ENCODE measurements at regions not wholly inside any gene's neighbourhood (a gene's known extent, or its start where the extent isn't known, plus 50 kb on each side); places are given as distances from the start of the nearest gene placed in this dataset.
"Not testable (repeated sequence)": the region's sequence is repeated elsewhere in the genome, so short reads cannot be mapped to it uniquely, and the experiment has no call there.

DNA sequence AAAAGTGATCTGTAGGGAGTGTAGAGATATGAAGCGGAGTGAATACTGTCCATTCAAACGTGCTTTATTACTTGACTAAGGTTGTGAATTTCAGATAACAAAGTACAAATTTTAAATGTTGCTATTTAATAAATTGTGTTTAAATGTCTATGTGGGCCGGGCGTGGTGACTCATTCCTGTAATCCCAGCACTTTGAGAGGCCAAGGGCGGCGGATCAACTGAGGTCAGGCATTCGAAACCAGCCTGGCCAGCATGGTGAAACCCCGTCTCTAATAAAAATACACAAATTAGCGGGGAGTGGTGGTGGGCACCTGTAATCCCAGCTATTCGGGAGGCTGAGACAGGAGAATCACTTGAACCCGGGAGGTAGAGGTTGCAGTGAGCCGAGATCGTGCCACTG, 1544.1 kb downstream of the SLITRK5 start:
- not testable (repeated sequence) for DNase-seq (ENCODE audit: low spot score)

DNA sequence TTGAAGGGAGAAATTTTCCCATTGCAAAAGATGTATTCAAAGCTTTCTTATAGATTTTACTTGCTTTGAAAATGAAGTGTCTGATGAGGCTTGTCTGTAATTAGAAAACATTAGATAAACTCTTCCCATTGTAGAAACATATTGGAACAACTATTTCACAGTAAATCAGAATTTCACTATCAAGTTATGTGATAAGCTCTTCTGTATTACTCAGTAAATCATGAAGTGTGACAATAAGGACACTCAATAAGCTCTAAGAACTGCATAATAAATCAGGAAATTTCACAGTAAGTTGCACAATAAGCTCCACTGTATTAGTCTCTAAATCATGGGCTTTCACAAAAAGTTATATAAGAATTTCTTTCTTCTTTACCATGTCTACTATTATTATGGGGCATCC, 1546.6 kb downstream of the SLITRK5 start:
- no peak for DNase-seq (ENCODE audit: low spot score)

- no peak for DNase-seq (ENCODE audit: low spot score)
Observed at GRCh38 chr13:89221557-89222158, 1550.5 kb downstream of the SLITRK5 start.

- no peak for DNase-seq (ENCODE audit: low spot score)
Observed at GRCh38 chr13:89227356-89227755, 1556.2 kb downstream of the SLITRK5 start.

DNA sequence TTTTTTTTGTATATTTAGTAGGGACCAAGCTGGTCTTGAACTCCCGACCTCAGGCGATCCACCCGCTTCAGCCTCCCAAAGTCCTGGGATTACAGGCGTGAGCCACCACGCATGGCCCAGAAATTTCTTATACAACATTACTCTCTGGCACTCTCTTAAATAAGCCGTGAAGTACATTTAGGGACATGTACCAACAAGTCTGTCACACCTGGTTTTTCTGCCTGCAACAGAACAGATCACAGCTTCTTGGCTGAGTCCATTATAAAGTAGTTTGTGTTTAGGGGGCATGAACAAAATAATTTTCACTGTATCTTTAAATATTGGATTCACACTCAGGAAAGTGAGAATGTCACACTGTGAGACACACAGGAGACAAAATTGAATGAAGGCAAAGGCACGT, 1567.3 kb downstream of the SLITRK5 start:
- DNase-seq (ENCODE audit: low spot score) = no peak

DNA sequence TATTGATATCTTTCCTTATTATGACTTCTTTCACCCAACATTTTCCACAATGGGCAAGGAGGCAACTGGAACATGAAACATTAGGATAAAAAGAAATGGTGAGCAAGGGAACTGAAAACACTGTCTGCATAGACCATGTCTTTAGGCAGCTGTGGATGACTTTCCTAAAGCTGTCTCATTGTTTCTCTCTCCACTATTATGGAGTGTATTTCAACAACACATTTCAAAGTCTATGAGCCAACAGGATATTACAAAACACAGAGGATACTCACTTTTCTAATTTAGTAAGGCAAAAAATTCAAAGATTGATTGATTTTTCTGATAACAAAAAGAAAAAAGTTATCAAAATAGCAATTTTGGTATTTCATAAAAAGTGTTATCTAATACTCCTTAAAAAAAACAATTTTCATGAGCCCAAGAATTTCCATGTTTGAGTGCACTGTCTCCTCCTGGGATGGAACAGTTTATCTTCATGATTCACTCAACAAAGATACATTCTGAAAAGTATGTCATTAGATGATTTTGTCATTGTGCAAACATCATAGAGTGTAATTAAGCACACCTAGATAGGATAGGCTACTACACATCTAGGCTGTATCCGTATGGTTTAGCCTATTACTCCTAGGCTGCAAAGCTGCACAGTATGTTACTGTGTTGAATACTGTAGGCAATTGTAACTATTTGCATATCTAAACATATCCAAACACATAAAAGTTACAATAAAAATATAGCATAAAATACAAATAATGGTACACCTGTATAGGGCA, 1568.4 kb downstream of the SLITRK5 start:
- no peak for DNase-seq (ENCODE audit: low spot score)

DNA sequence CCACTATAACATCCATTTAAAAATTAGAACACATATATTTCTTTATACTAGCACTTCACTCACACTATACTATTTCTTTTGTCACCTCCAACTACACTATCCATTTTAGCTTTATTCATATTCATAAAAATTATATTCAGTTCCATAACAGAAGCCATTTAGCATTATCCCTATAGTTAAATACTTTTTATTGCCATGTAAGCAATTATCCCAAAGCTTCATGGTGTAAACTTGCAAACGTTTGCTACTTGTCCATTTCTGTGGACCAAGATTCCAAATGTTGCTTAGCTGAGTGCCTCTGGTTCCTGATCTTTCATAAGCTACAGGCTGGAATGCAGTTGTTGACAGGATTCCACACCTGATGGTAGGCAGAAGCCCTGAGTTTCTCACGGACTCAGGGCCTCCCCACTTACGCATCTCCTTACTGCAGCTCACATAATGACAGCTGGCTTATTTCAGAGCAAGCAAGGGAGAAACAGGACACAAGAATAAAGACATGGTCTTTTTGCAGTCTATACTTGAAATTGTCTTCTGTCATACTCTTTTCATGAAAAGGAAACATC, 1584.8 kb downstream of the SLITRK5 start:
- no peak for DNase-seq (ENCODE audit: low spot score)

DNA sequence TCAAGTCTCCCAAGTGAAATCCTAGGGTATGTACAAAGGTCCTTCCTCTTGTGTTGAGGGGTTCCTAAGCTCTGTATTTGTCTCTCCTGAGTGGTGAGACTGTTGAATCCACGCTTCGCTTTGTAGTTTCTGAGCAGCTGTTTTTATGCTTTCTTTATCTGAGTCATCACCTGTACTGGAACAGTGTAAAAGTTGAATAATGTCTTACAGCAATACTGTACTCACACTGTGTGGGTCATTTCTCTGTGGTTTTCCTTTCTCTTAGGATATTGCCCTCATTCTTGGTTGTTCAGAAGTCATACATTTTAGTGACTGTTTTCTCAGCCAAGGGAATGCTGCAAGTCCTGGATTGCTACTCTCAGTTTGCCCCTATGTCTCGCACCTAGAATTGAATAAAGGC, 1596.6 kb downstream of the SLITRK5 start:
- no peak for DNase-seq (ENCODE audit: low spot score)

DNA sequence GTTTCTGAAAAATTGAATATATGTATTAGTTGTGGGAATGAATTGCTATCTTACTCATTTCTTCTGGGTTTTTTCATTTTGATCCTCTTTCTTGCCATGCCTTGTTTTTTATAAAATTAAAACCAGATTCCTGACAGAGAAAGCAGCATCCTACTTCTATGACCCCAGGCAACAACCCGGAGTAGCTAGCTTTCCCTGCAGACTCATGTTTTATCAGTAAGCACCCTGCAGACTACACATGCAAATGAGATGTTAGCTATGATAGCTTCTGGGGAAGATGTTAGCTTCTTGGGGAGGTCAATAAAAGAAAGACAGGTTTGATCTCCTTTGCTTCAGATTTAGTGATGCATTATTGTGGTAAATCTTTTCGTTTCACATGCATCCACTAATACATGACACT, 1598.6 kb downstream of the SLITRK5 start:
- no peak for DNase-seq (ENCODE audit: low spot score)

DNA sequence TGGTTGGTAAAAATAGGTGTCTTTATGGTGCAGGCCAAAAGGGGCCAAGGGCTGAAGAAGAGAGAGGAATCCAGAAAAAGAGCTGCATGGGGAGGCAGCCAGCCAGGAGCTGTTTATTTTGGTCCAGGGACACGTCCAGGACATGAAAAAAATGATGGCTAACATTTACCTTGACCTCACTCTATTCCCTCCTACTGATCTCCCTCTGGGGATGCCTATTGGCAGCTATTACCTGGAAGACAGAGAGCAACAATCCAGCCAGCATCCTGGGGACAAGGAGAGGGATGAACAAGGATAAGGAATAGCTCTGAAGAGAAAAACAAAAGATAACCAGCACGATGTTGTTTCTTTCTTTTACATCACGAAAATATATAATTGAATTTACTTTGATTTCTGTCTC, 1599.6 kb downstream of the SLITRK5 start:
- DNase-seq (ENCODE audit: low spot score) = no peak

DNA sequence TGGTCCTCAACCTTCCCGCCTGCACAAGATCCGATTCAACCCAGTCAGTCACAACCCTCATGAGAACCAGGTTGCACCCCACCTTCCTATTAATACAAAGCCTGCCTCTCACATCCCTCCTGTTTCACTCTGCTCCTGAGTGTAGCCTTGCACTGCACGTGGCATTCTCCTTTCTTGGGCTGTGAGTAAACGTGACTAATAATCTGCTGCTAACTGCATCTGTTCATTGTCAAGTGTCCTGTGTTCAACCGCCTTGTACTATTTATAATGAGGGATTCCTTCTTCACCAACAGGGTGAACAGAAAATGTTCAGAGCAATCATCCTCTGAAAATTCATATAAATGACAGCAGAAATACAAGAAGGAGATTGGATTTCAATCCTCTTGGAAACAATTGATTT, 1608.2 kb downstream of the SLITRK5 start:
- DNase-seq (ENCODE audit: low spot score) = no peak

DNA sequence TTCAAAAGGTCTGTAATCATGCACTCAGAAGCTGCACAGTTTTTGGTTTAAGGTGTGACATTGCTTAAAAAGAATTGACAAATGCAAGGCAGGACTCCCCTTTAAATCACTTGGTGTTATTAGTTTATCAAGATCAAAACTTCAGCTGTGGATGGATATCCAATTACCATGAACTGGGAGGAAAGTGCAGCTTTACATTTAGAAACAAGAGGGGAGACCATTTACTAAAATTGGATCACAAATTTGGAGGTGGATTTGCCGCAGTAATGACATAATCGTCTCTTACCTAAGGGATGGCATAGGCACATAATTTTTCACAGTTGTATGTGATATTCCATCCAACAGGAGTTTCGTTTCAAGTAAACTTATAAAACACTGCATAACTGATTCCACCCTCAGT, 1610.2 kb downstream of the SLITRK5 start:
- no peak for DNase-seq (ENCODE audit: low spot score)

DNA sequence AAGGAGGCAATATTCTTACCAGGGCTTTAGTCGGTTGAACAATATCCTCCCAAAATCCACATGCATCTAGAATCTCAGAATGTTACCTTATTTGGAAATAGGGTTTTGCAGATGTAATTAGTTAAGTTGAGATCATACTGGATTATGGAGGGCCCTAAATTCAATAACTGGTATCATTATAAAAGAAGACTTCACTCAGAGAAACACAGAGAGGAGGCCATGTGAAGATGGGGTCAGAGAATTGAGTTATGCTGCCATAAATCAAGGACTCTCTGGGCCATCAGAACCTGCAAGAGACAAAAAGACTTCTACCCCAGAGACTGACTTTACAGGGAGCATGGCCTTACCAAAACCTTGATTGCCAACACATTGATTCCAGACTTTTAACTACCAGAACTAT, 1611.1 kb downstream of the SLITRK5 start:
- DNase-seq (ENCODE audit: low spot score) = no peak

DNA sequence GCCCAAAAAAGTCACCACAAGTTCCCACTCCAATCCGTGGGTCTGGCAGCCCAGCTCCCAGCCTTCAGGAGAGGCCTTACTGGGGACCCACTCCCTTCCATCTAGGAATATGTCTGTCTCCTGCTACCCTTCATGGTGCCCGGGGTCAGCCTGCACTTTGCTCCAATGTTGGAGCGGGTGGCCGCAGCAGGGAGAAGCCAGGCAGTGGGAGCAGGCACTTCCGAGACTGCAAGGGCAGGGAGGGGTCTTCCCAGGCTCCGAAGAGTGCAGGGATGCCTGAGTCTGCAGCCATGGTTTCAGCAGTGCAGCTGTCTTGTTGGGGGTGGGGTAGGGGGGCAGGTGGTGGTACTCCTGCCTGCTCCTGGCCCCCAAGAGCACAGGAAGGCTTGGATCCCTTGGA, 1616.2 kb downstream of the SLITRK5 start:
- no peak for DNase-seq (ENCODE audit: low spot score)

- no peak for DNase-seq (ENCODE audit: low spot score)
Observed at GRCh38 chr13:89294115-89294867, 1623.1 kb downstream of the SLITRK5 start.

DNA sequence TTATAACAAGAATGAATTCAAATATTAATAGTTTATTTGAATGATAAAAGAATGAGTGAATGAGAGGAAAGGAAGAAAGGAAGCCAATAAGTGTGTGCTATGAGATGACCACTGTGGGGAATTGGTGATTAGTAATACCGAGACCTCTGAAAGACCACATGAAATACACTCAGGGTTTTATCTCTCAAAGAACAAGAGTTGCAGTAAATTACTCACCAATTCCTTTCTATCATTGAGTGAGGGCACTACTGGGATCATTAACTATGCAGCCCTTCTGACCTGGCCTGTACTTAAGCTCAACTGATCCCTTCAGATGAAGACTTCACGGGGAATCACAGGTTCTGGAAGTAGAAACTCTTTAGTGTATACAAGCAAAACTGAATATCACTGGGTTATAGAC, 1636.1 kb downstream of the SLITRK5 start:
- no peak for DNase-seq (ENCODE audit: low spot score)

- no peak for DNase-seq (ENCODE audit: low spot score)
Observed at GRCh38 chr13:89310943-89311672, 1639.9 kb downstream of the SLITRK5 start.

DNA sequence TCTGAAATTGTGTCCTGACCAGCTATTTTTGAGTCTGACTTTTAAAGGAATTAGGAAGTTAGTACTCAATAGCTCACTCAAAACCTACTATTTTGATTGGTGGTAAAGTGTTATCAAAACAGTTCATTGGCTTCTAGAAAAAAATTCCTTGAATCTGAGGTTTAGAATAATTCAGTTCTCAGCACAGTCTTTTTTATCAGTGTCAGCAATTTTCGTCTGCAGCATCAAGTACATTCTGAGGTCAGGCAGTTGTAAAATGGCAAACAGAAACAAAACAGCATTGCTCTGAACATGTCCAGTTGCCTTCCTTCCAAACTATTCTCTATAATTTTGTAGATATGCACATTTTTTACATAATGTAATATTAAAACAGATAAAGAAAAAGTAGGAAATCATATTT, 1644.1 kb downstream of the SLITRK5 start:
- DNase-seq (ENCODE audit: low spot score) = no peak

- no peak for DNase-seq (ENCODE audit: low spot score)
Observed at GRCh38 chr13:89322466-89322865, 1651.3 kb downstream of the SLITRK5 start.

DNA sequence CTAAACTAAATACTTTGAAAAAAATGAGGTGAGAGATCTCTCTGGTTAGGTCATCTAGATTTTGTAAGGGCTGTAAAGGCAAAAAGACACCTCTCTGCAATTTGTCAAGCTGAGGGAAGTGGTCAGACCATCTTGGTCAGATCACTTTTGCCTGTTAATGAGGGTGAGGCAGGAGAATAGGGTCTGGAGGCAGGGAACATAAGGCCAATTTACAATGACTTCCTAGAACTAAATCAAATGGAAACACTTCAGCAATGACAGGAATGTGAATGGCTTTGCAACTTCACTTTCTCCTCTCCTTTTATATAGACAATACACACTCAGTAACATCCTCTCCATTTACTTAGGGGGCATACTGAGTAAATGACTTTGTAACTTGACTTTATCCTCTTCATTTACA, 1653.4 kb downstream of the SLITRK5 start:
- no peak for DNase-seq (ENCODE audit: low spot score)

GRCh38 chr13:89343165-89343564, 1672.0 kb downstream of the SLITRK5 start:
- DNase-seq (ENCODE audit: low spot score) = no peak

GRCh38 chr13:89352384-89352783, 1681.2 kb downstream of the SLITRK5 start:
- DNase-seq (ENCODE audit: low spot score) = no peak

All from ecto neural progenitor cell (in vitro differentiated cells).